H1 (cell line): ENCODE measurements at regions not wholly inside any gene's neighbourhood (a gene's known extent, or its start where the extent isn't known, plus 50 kb on each side); places are given as distances from the start of the nearest gene placed in this dataset.
A peak's percentile ranks its signal among the peaks of the same experiment; 100 is the strongest.

ENCODE experiments used
- CTCF ChIA-PET: fragments of 300-600 bp; sonication (Branson Sonifier 250); formaldehyde crosslinking; loops from one replicate; lab custom pipeline; 2021; ENCODE audit not compliant: partially characterized antibody; lab: Charles Lee
- POLR2A ChIA-PET: fragments of 300-600 bp; sonication (Branson Sonifier 250); formaldehyde crosslinking; loops from one replicate; lab custom pipeline; 2021; ENCODE audit warnings: inconsistent platforms; ENCODE audit not compliant: partially characterized antibody; lab: Charles Lee
- DNase-seq, 2 experiments: peaks; one replicate each; pipeline versions ENCODE4 v3.0.0 to v3.0.0-alpha.2; 2010 to 2022; ENCODE audit warnings: low spot score in 2 of 2, low read depth in 1 of 2, mixed read lengths in 1 of 2
- FAIRE-seq: peaks from 2 replicates; lab custom pipeline; 2011; peaks lifted over from hg19 to GRCh38; lab: Jason Lieb, UNC
- H2AFZ ChIP-seq: 2 replicates; pipeline ENCODE4 v1.8.1; 2012; ENCODE audit warnings: low read length, inconsistent platforms
- H2AK5ac ChIP-seq: 2 replicates; pipeline ENCODE4 v1.6.1; 2013; ENCODE audit warnings: low read depth, low read length
- H2BK120ac ChIP-seq: replicated peaks from 2 replicates; pipeline ENCODE3; 2013; ENCODE audit warnings: low read depth, low read length, inconsistent platforms
- H2BK12ac ChIP-seq: 2 replicates; pipeline ENCODE4 v1.6.1; 2013; ENCODE audit warnings: low read depth, low read length
- H2BK15ac ChIP-seq: 2 replicates; pipeline ENCODE4 v1.6.1; 2013; ENCODE audit warnings: low read length
- H2BK20ac ChIP-seq: 2 replicates; pipeline ENCODE4 v1.6.1; 2013; ENCODE audit warnings: low read length
- H2BK5ac ChIP-seq: 2 replicates; pipeline ENCODE4 v1.6.1; 2013; ENCODE audit warnings: low read depth, low read length
- H3K14ac ChIP-seq: 2 replicates; pipeline ENCODE4 v1.6.1; 2013; ENCODE audit warnings: inconsistent platforms; ENCODE audit not compliant: insufficient read length
- H3K18ac ChIP-seq: 2 replicates; pipeline ENCODE4 v1.6.1; 2013; ENCODE audit warnings: low read length; ENCODE audit errors: extremely low read depth
- H3K23ac ChIP-seq: 2 replicates; pipeline ENCODE4 v1.6.1; 2013; ENCODE audit warnings: inconsistent platforms; ENCODE audit not compliant: insufficient read length
- H3K23me2 ChIP-seq: 2 replicates; pipeline ENCODE4 v1.6.1; 2013; ENCODE audit warnings: low read depth, low read length
- H3K27ac ChIP-seq: 2 replicates; pipeline ENCODE4 v1.6.1; 2011; ENCODE audit warnings: low read depth, low read length, inconsistent platforms
- H3K27me3 ChIP-seq, 4 experiments: replicated peaks in 1 of 4; 1 replicate in 1 of 4; 2 replicates in 3 of 4; pipeline versions ENCODE4 v1.6.1 to v1.8.1; 2011 to 2013; ENCODE audit warnings: low read length in 3 of 4, mild to moderate bottlenecking in 3 of 4, inconsistent platforms in 2 of 4, mixed read lengths in 2 of 4, moderate library complexity in 1 of 4; ENCODE audit not compliant: control insufficient read depth in 3 of 4, insufficient read depth in 3 of 4; ENCODE audit errors: extremely low read depth in 1 of 4
- H3K36me3 ChIP-seq, 4 experiments: 2 replicates each; pipeline versions ENCODE4 v1.6.1 to v1.8.1; 2011 to 2013; ENCODE audit warnings: mild to moderate bottlenecking in 4 of 4, low read length in 3 of 4, moderate library complexity in 2 of 4, control low read depth in 1 of 4, inconsistent platforms in 1 of 4; ENCODE audit not compliant: insufficient read depth in 4 of 4, control insufficient read depth in 2 of 4
- H3K4ac ChIP-seq: replicated peaks from 2 replicates; pipeline ENCODE3; 2013; ENCODE audit warnings: low read length, low read depth, mixed read lengths, inconsistent platforms; ENCODE audit not compliant: insufficient read length
- H3K4me1 ChIP-seq, 4 experiments: replicated peaks in 1 of 4; 1 replicate in 1 of 4; 2 replicates in 3 of 4; pipeline versions ENCODE4 v1.6.1 to v1.8.1; 2011 to 2013; ENCODE audit warnings: low read length in 3 of 4, inconsistent platforms in 2 of 4, mixed read lengths in 1 of 4; ENCODE audit not compliant: insufficient read depth in 4 of 4, control insufficient read depth in 3 of 4
- H3K4me2 ChIP-seq, 2 experiments: 2 replicates each; pipeline versions ENCODE4 v1.6.1 to v1.8.1; 2011 to 2013; ENCODE audit warnings: low read depth in 2 of 2, low read length in 2 of 2, control low read depth in 1 of 2, inconsistent platforms in 1 of 2, mild to moderate bottlenecking in 1 of 2; ENCODE audit not compliant: insufficient read depth in 1 of 2
- H3K4me3 ChIP-seq, 4 experiments: fragments of 200-600, 300-600 bp in 1 of 4; sonication (generic), shearing (Covaris generic), sonication (Bioruptor Twin) in 1 of 4; 2 replicates each; pipeline versions ENCODE4 v1.5.1 to v1.8.1; 2011 to 2016; ENCODE audit warnings: low read length in 4 of 4, low read depth in 3 of 4, control low read depth in 2 of 4, inconsistent platforms in 2 of 4, mild to moderate bottlenecking in 2 of 4, mixed read lengths in 1 of 4, moderate library complexity in 1 of 4; ENCODE audit not compliant: insufficient read depth in 2 of 4; ENCODE audit errors: extremely low read depth in 1 of 4
- H3K56ac ChIP-seq: replicated peaks from 2 replicates; pipeline ENCODE3; 2013; ENCODE audit warnings: low read depth, mild to moderate bottlenecking, mixed read lengths, low read length, inconsistent platforms; ENCODE audit not compliant: insufficient read length
- H3K79me1 ChIP-seq: 2 replicates; pipeline ENCODE4 v1.6.1; 2013; ENCODE audit warnings: low read depth, low read length, control low read depth
- H3K79me2 ChIP-seq, 2 experiments: 2 replicates each; pipeline versions ENCODE4 v1.6.1 to v1.8.1; 2012 to 2013; ENCODE audit warnings: low read length in 2 of 2, mild to moderate bottlenecking in 2 of 2, inconsistent platforms in 1 of 2; ENCODE audit not compliant: insufficient read depth in 2 of 2, control insufficient read depth in 1 of 2
- H3K9ac ChIP-seq, 4 experiments: replicated peaks in 1 of 4; 1 replicate in 1 of 4; 2 replicates in 3 of 4; pipeline versions ENCODE4 v1.6.1 to v1.8.1; 2011 to 2013; ENCODE audit warnings: low read depth in 3 of 4, low read length in 3 of 4, control low read depth in 2 of 4, mild to moderate bottlenecking in 2 of 4, moderate library complexity in 2 of 4, inconsistent platforms in 1 of 4; ENCODE audit errors: extremely low read depth in 1 of 4
- H3K9me3 ChIP-seq, 2 experiments: 2 replicates each; pipeline versions ENCODE4 v1.6.1 to v1.8.1; 2012 to 2013; ENCODE audit warnings: mild to moderate bottlenecking in 2 of 2, moderate library complexity in 2 of 2, control low read depth in 1 of 2, inconsistent platforms in 1 of 2, low read depth in 1 of 2, low read length in 1 of 2, mixed read lengths in 1 of 2; ENCODE audit not compliant: insufficient read depth in 2 of 2
- H4K20me1 ChIP-seq, 2 experiments: replicated peaks in 1 of 2; 2 replicates each; pipeline versions ENCODE3 to v1.8.1; 2011 to 2013; ENCODE audit warnings: inconsistent platforms in 2 of 2, low read length in 2 of 2, mild to moderate bottlenecking in 1 of 2; ENCODE audit not compliant: insufficient read depth in 2 of 2, control insufficient read depth in 1 of 2
- H4K5ac ChIP-seq: 2 replicates; pipeline ENCODE4 v1.6.1; 2013; ENCODE audit warnings: low read length, low read depth, mixed read lengths, inconsistent platforms; ENCODE audit not compliant: insufficient read length
- H4K8ac ChIP-seq: 2 replicates; pipeline ENCODE4 v1.8.0; 2013; ENCODE audit warnings: mild to moderate bottlenecking, moderate library complexity, low read length, inconsistent platforms; ENCODE audit not compliant: insufficient read depth; ENCODE audit errors: extremely low read depth
- H4K91ac ChIP-seq: replicated peaks from 2 replicates; pipeline ENCODE3; 2013; ENCODE audit warnings: low read length, mixed read lengths, inconsistent platforms; ENCODE audit not compliant: insufficient read length
- CREB1 ChIP-seq: IDR thresholded peaks from 2 replicates; pipeline ENCODE4 v1.6.1; 2012; ENCODE audit warnings: inconsistent platforms
- JUN ChIP-seq: IDR thresholded peaks from 2 replicates; pipeline ENCODE4 v1.6.1; 2011; ENCODE audit warnings: low read depth, mild to moderate bottlenecking, improper control_type of control experiment, low read length
- NRF1 ChIP-seq: IDR thresholded peaks from 2 replicates; pipeline ENCODE4 v1.6.1; 2011; ENCODE audit warnings: mild to moderate bottlenecking, low read depth, low read length, improper control_type of control experiment
- RXRA ChIP-seq: IDR thresholded peaks from 2 replicates; pipeline ENCODE4 v1.6.1; 2011; ENCODE audit warnings: low read depth, mild to moderate bottlenecking, low read length, moderate library complexity; ENCODE audit not compliant: insufficient read depth
- WGBS, 2 experiments: shearing (Covaris generic) in 1 of 2; methylation state at CpG; one replicate each; pipeline versions ENCODE4 v1.1.6 to v1.1.7; 2013 to 2015; ENCODE audit warnings: low lambda C conversion rate in 2 of 2, mixed read lengths in 2 of 2, inconsistent platforms in 1 of 2, low coverage in 1 of 2, missing lambda C conversion rate in 1 of 2; ENCODE audit not compliant: insufficient replicate concordance in 2 of 2, insufficient coverage in 1 of 2, insufficient read length in 1 of 2; ENCODE audit errors: extremely low coverage in 1 of 2, missing lambda C conversion rate in 1 of 2; 5-methylcytosine and 5-hydroxymethylcytosine counted together

GRCh38 chr6:113363048-113363798 is 493.9 kb upstream of the MARCKS start:
- POLR2A ChIA-PET = interaction anchor here (1.4 kb wide), 1 partner anchor 8 kb away, joined by 3 read pairs; no protein-coding TSS in a partner anchor
- FAIRE-seq = no peak
- H3K4me2 ChIP-seq = 0 out of 4 replicates have a peak overlapping the region, but pooled peaks of 1 of the 2 experiments have one; percentile 33

More at GRCh38 chr6:113363048-113363798, 493.9 kb upstream of the MARCKS start:
- Histone ChIP-seq H2AFZ (no peak overlapping the region), H4K8ac (no peak overlapping the region), H3K4me3 (no peak overlapping the region), H3K18ac (no peak overlapping the region), H4K91ac (no peak overlapping the region), H3K23me2 (no peaks in the 10 kb centered on the region), H3K4me1 (peaks cover 0 to 12% (median 4%) of the 10 kb centered on the region in 4 experiments; a peak in 4 of 7 replicates), H3K9ac (no peak overlapping the region), H2BK15ac (no peak overlapping the region; the same call in 1 of the 2 replicates), H4K5ac (no peak overlapping the region), H4K20me1 (no peaks in the 10 kb centered on the region), H3K36me3 (no peaks in the 10 kb centered on the region), H3K9me3 (no peaks in the 10 kb centered on the region), H3K23ac (no peak overlapping the region), H3K14ac (no peak overlapping the region), H2AK5ac (no peak overlapping the region), H2BK5ac (0 out of 2 replicates have a peak overlapping the region, but pooled peaks have one; percentile 41), H3K79me1 (no peaks in the 10 kb centered on the region), H3K4ac (no peak overlapping the region), H2BK20ac (0 out of 2 replicates have a peak overlapping the region, but pooled peaks have one; percentile 7), H3K27ac (no peak overlapping the region), H2BK12ac (peak overlapping the region; percentile 90; the same call in 1 of the 2 replicates), H2BK120ac (no peak overlapping the region), H3K27me3 (no peaks in the 10 kb centered on the region), H3K56ac (no peak overlapping the region), H3K79me2 (no peaks in the 10 kb centered on the region)
- no peak for TF ChIP-seq CREB1
- TF ChIP-seq JUN = no peak
- TF ChIP-seq RXRA = no peak
- no peak for TF ChIP-seq NRF1
- CTCF ChIA-PET = interaction anchor here (0.8 kb wide), 1 partner anchor 57 kb away, joined by 3 read pairs; no protein-coding TSS in a partner anchor
- WGBS, 2 experiments = 88% methylated on average over 4 of the region's 4 CpGs; no CpG with 5 or more reads in 1 of the 2 experiments
- DNase-seq = no peak
